B cell (primary cell): ENCODE measurements at regions not wholly inside any gene's neighbourhood (a gene's known extent, or its start where the extent isn't known, plus 50 kb on each side); places are given as distances from the start of the nearest gene placed in this dataset.

Source experiments
- ATAC-seq: fragments of 200-7000 bp; cut with Tn5 transposase; one replicate; pipeline ENCODE4 v1.10.0; 2021; ENCODE audit warnings: low read depth, mild to moderate bottlenecking, moderate number of reproducible peaks, moderate library complexity
- CTCF ChIA-PET: fragments of 350-600 bp; sonication (Branson Sonifier 250); formaldehyde crosslinking; loops from one replicate; lab custom pipeline; 2021; ENCODE audit warnings: antibody characterized with exemption, inconsistent platforms; lab: Charles Lee
- POLR2A ChIA-PET: fragments of 350-600 bp; sonication (Branson Sonifier 250); formaldehyde crosslinking; loops from one replicate; lab custom pipeline; 2021; ENCODE audit warnings: antibody characterized with exemption; lab: Charles Lee
- DNase-seq: peaks from one replicate; pipeline ENCODE4 v3.0.0; 2013
- H2AFZ ChIP-seq: 2 replicates; pipeline ENCODE4 v1.6.1; 2012; ENCODE audit warnings: mild to moderate bottlenecking, low read depth, low read length; ENCODE audit not compliant: insufficient read depth, poor library complexity, severe bottlenecking
- H3K27ac ChIP-seq, 2 donors: 1 replicate in 1 of 2; 2 replicates in 1 of 2; pipeline ENCODE4 v1.5.1; 2012 to 2013; ENCODE audit warnings: low read length in 2 of 2, mild to moderate bottlenecking in 2 of 2, moderate library complexity in 1 of 2
- H3K27me3 ChIP-seq, 4 experiments: fragments of 200-600 bp in 1 of 4; sonication (generic) in 1 of 4; replicated peaks in 1 of 4; 1 replicate in 2 of 4; 2 replicates in 2 of 4; pipeline versions ENCODE4 v1.6.1 to v1.7.0; 2013 to 2016; ENCODE audit warnings: low read length in 3 of 4, mild to moderate bottlenecking in 2 of 4, mixed read lengths in 1 of 4, moderate library complexity in 1 of 4; ENCODE audit not compliant: insufficient read depth in 4 of 4, control insufficient read depth in 3 of 4; ENCODE audit errors: control extremely low read depth in 1 of 4
- H3K36me3 ChIP-seq, 2 experiments: replicated peaks in 1 of 2; 1 replicate in 1 of 2; 2 replicates in 1 of 2; pipeline versions ENCODE4 v1.6.1 to v1.7.1; 2013; ENCODE audit warnings: low read length in 1 of 2; ENCODE audit not compliant: insufficient read depth in 2 of 2, control insufficient read depth in 1 of 2; ENCODE audit errors: control extremely low read depth in 1 of 2, extremely low read depth in 1 of 2
- H3K4me1 ChIP-seq, 2 donors: fragments of 200-600 bp in 1 of 2; sonication (generic) in 1 of 2; 1 replicate in 1 of 2; 2 replicates in 1 of 2; pipeline versions ENCODE4 v1.5.1 to v1.6.1; 2013 to 2017; ENCODE audit warnings: low read length in 2 of 2; ENCODE audit not compliant: control insufficient read depth in 2 of 2, insufficient read depth in 2 of 2
- H3K4me2 ChIP-seq: replicated peaks from 2 replicates; pipeline ENCODE3; 2012; ENCODE audit warnings: mild to moderate bottlenecking, low read depth, low read length; ENCODE audit not compliant: poor library complexity, severe bottlenecking
- H3K4me3 ChIP-seq, 5 experiments: fragments of 200-600 bp in 1 of 5; sonication (generic) in 1 of 5; 1 replicate in 3 of 5; 2 replicates in 2 of 5; pipeline versions ENCODE4 v1.5.1 to v1.7.0; 2011 to 2016; ENCODE audit warnings: low read length in 4 of 5, mild to moderate bottlenecking in 4 of 5, low read depth in 2 of 5, control low read depth in 1 of 5, moderate library complexity in 1 of 5; ENCODE audit not compliant: insufficient read depth in 1 of 5; ENCODE audit errors: control extremely low read depth in 1 of 5, extremely low read depth in 1 of 5
- H3K79me2 ChIP-seq: fragments of 200-600 bp; sonication (generic); one replicate; pipeline ENCODE4 v1.6.0; 2016; ENCODE audit warnings: low read length; ENCODE audit not compliant: control insufficient read depth, insufficient read depth
- H3K9ac ChIP-seq: fragments of 200-600 bp; sonication (generic); 2 replicates; pipeline ENCODE4 v1.6.1; 2017; ENCODE audit warnings: mild to moderate bottlenecking, low read length, moderate library complexity
- H3K9me3 ChIP-seq, 3 donors: one replicate each; pipeline versions ENCODE4 v1.6.1 to v1.7.1; 2013; ENCODE audit warnings: low read length in 2 of 3; ENCODE audit not compliant: control insufficient read depth in 2 of 3, insufficient read depth in 1 of 3; ENCODE audit errors: control extremely low read depth in 1 of 3
- H4K20me1 ChIP-seq: 2 replicates; pipeline ENCODE4 v1.6.0; 2012; ENCODE audit warnings: mild to moderate bottlenecking, low read length; ENCODE audit not compliant: insufficient read depth, control insufficient read depth, poor library complexity, severe bottlenecking
- H3K27ac Mint-ChIP-seq: one replicate; pipeline ENCODE4 v1.8.0; 2021; ENCODE audit warnings: mixed read lengths
- H3K27me3 Mint-ChIP-seq: one replicate; pipeline ENCODE4 v1.8.0; 2021; ENCODE audit warnings: mixed read lengths
- H3K4me1 Mint-ChIP-seq: one replicate; pipeline ENCODE4 v1.8.0; 2021; ENCODE audit warnings: mixed read lengths
- H3K4me3 Mint-ChIP-seq: one replicate; pipeline ENCODE4 v1.8.0; 2021; ENCODE audit warnings: mixed read lengths
- H3K9me3 Mint-ChIP-seq: one replicate; pipeline ENCODE4 v1.8.0; 2022; ENCODE audit warnings: mixed read lengths; ENCODE audit not compliant: insufficient read depth
- EZH2 ChIP-seq: IDR thresholded peaks from 2 replicates; pipeline ENCODE4 v1.6.1; 2012; ENCODE audit warnings: borderline replicate concordance, low read depth, mild to moderate bottlenecking, moderate library complexity, low read length; ENCODE audit not compliant: insufficient read depth, poor library complexity, severe bottlenecking
- WGBS: methylation state at CpG from one replicate; pipeline ENCODE4 v1.1.5; 2013; ENCODE audit warnings: missing lambda C conversion rate; ENCODE audit not compliant: insufficient coverage; 5-methylcytosine and 5-hydroxymethylcytosine counted together
- intact Hi-C: fragments of 100-400 bp; cut with micrococcal nuclease; formaldehyde crosslinking; loops from one replicate; pipeline ENCODE4 v1.10.0; 2022
- TF ChIP-seq, protein P1 (sequence below): fragments of 200-600 bp; IDR thresholded peaks from one replicate; pipeline ENCODE4 v1.8.0; 2022; ENCODE audit warnings: antibody characterized with exemption, mild to moderate bottlenecking

DNA sequence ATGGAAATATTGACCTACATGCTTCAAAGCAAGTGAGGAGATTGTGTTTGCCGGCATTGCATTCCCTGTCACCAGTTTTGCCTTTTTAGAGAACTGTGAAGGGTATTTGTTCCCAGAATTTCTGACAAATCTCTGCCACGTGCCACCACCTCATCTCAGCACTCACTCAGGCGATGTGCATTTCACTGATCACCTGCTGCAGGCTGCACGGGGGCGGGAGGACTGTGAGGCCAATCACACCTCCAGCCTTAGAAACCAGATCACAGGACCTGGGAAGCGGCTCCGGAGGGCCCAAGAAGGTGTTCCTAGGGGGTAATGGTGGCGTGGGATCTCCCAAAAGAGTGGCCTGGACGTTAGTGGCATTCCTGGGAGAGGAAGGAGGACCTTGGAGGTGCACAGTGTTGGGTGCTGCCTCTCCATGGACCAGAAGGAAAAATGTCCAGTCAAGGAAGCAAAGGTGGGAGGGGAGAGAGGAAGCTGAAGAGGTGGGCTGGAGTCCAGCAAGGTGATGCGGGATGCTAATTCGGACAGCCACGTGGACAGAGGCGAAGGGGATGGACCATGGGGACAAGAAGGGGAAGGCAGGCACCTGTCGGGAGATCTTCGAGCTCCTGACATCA is 63.6 kb upstream of the OLFM1 start:
- peaks cover 21% of the 10 kb centered on the region for H3K27me3 Mint-ChIP-seq
- no peak for TF ChIP-seq EZH2
- TF ChIP-seq, protein P1, sequence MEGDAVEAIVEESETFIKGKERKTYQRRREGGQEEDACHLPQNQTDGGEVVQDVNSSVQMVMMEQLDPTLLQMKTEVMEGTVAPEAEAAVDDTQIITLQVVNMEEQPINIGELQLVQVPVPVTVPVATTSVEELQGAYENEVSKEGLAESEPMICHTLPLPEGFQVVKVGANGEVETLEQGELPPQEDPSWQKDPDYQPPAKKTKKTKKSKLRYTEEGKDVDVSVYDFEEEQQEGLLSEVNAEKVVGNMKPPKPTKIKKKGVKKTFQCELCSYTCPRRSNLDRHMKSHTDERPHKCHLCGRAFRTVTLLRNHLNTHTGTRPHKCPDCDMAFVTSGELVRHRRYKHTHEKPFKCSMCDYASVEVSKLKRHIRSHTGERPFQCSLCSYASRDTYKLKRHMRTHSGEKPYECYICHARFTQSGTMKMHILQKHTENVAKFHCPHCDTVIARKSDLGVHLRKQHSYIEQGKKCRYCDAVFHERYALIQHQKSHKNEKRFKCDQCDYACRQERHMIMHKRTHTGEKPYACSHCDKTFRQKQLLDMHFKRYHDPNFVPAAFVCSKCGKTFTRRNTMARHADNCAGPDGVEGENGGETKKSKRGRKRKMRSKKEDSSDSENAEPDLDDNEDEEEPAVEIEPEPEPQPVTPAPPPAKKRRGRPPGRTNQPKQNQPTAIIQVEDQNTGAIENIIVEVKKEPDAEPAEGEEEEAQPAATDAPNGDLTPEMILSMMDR = no peak
- intact Hi-C loops = no loop called here
- H3K36me3 ChIP-seq = no peaks in the 10 kb centered on the region
- no peak overlapping the region for H3K27ac ChIP-seq
- H3K9me3 Mint-ChIP-seq = no peaks in the 10 kb centered on the region
- POLR2A ChIA-PET = no interaction called here
- no peaks in the 10 kb centered on the region for H3K27me3 ChIP-seq
- H3K9ac ChIP-seq = no peak overlapping the region
- no peaks in the 10 kb centered on the region for H3K4me1 ChIP-seq
- CTCF ChIA-PET = no interaction called here
- ATAC-seq (no peak), DNase-seq (no peak)
- H3K4me3 Mint-ChIP-seq = no peak overlapping the region
- H3K4me3 ChIP-seq = no peak overlapping the region
- H3K4me1 Mint-ChIP-seq = no peaks in the 10 kb centered on the region
- H3K4me2 ChIP-seq = no peak overlapping the region
- no peaks in the 10 kb centered on the region for H3K9me3 ChIP-seq
- no peaks in the 10 kb centered on the region for H4K20me1 ChIP-seq
- H3K79me2 ChIP-seq = no peaks in the 10 kb centered on the region
- WGBS = 81% methylated on average over 9 of the region's 15 CpGs
- no peak overlapping the region for H3K27ac Mint-ChIP-seq
- no peak overlapping the region for H2AFZ ChIP-seq

DNA sequence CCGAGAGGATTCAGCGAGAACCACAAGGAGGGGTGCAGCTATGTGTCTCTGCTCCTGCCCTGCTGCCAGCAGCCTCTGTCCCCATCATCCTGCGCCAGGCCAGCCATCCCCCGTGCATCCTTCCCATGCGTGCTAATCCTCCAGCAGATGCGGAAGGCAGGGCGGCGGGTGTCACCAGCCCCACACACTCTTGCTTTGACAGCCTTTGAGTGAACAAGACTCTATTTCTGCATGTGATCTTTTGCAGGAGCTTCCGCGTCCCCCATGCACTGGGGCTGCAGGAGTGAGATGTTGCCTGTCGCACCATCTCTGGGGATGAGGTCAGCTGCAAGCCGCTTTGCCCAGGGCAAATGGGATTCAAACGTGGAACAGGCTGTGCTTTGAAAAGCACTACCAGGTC is 58.0 kb upstream of the OLFM1 start:
- Mint-ChIP-seq H3K4me1 (no peaks in the 10 kb centered on the region), H3K27me3 (peaks cover 6% of the 10 kb centered on the region), H3K4me3 (no peak overlapping the region), H3K27ac (no peak overlapping the region), H3K9me3 (no peaks in the 10 kb centered on the region)
- Histone ChIP-seq H3K79me2 (no peaks in the 10 kb centered on the region), H3K36me3 (no peaks in the 10 kb centered on the region), H4K20me1 (no peaks in the 10 kb centered on the region), H3K9me3 (peaks cover 0 to 8% (median 0%) of the 10 kb centered on the region in 3 donors), H3K9ac (no peak overlapping the region), H3K4me1 (no peaks in the 10 kb centered on the region), H3K4me3 (no peak overlapping the region), H3K27me3 (no peaks in the 10 kb centered on the region), H3K4me2 (no peak overlapping the region), H2AFZ (no peak overlapping the region), H3K27ac (no peak overlapping the region)
- DNase-seq (no peak), ATAC-seq (no peak)
- 86% methylated on average over 13 of the region's 13 CpGs for WGBS
- ChIA-PET CTCF (no interaction called here), POLR2A (no interaction called here)
- intact Hi-C loops = no loop called here
- TF ChIP-seq EZH2 = no peak
- TF ChIP-seq, protein P1 = no peak
